ENCODE measurements at regions not wholly inside any gene's neighbourhood (a gene's known extent, or its start where the extent isn't known, plus 50 kb on each side); places are given as distances from the start of the nearest gene placed in this dataset.

- Histone ChIP-seq H3K27me3 (ENCODE audit: insufficient read depth, low read length) (no peaks in the 10 kb centered on the region), H3K79me2 (ENCODE audit: insufficient read depth, low read length) (no peaks in the 10 kb centered on the region), H3K9me3 (ENCODE audit: control insufficient read depth in 1 of 2, insufficient read depth in 1 of 2, low read depth in 1 of 2, low read length in 2 of 2) (no peaks in the 10 kb centered on the region), H2AFZ (ENCODE audit: low read depth, low read length, poor library complexity, severe bottlenecking) (no peak overlapping the region), H3K9me2 (ENCODE audit: insufficient read depth) (no peaks in the 10 kb centered on the region), H3K4me3 (replicated peaks in 1 of 2; ENCODE audit: low read depth in 1 of 2, low read length in 2 of 2) (no peak overlapping the region), H3K36me3 (ENCODE audit: control insufficient read depth in 1 of 2, insufficient read depth in 2 of 2, low read length in 2 of 2) (no peaks in the 10 kb centered on the region), H3K9ac (ENCODE audit: low read length) (no peak overlapping the region), H3K4me2 (ENCODE audit: low read length) (no peak overlapping the region), H3K27ac (ENCODE audit: low read depth, low read length) (no peak overlapping the region), H3K4me1 (ENCODE audit: control insufficient read depth in 1 of 2, insufficient read depth in 2 of 2, low read length in 2 of 2) (peaks cover 9 to 19% of the 10 kb centered on the region in 2 experiments; a peak in 2 of 4 replicates), H4K20me1 (ENCODE audit: insufficient read depth) (no peaks in the 10 kb centered on the region)
- no peak for DNase-seq (ENCODE audit: low read depth, low spot score)
- no peak for ATAC-seq
- RAD21 ChIA-PET (ENCODE audit: low non-redundant PET in 1 of 2, low total read pairs in 2 of 2, uncharacterized antibody in 2 of 2, unreplicated experiment in 2 of 2): no interaction called here
- no TSS peak for BruUV-seq (replicated peaks)
- TF ChIP-seq FOSL1 (IDR thresholded peaks at IDR 0.05; ENCODE audit: low read depth): no peak
- TF ChIP-seq POLR2AphosphoS5 (IDR thresholded peaks at IDR 0.05; ENCODE audit: low read depth, low read length): no peak
- no peak for TF ChIP-seq ZFX (IDR thresholded peaks at IDR 0.05)
- no peak for TF ChIP-seq ZBTB33 (IDR thresholded peaks at IDR 0.05; ENCODE audit: extremely low read depth, insufficient replicate concordance, low read length)
- TF ChIP-seq TCF7L2 (IDR thresholded peaks at IDR 0.05; ENCODE audit: borderline replicate concordance, extremely low read depth, insufficient read depth, insufficient read length): no peak
- no peak for TF ChIP-seq ATF3 (IDR thresholded peaks at IDR 0.05)
- no peak for TF ChIP-seq ELF1 (IDR thresholded peaks at IDR 0.05; ENCODE audit: borderline replicate concordance, low read depth)
- no peak for TF ChIP-seq SP1 (IDR thresholded peaks at IDR 0.05; ENCODE audit: low read depth)
- TF ChIP-seq REST (IDR thresholded peaks at IDR 0.05; ENCODE audit: low read depth): no peak
- TF ChIP-seq YY1 (IDR thresholded peaks at IDR 0.05; ENCODE audit: extremely low read depth, insufficient replicate concordance, low read depth, low read length): no peak
- no peak for TF ChIP-seq ZNF274 (IDR thresholded peaks at IDR 0.05; ENCODE audit: low read depth, low read length)
- TF ChIP-seq EZH2phosphoT487 (IDR thresholded peaks at IDR 0.05; ENCODE audit: borderline replicate concordance): no peak
- no peak for TF ChIP-seq RAD21 (IDR thresholded peaks at IDR 0.05; ENCODE audit: low read depth)
- POLR2A ChIA-PET: no interaction called here
- intact Hi-C loops (cut with micrococcal nuclease): no loop called here
- CTCF ChIA-PET: no interaction called here
Measured at GRCh38 chr1:43066578-43066977, 105.5 kb downstream of the EBNA1BP2 start.

All from HCT116 (cell line).